ENCODE measurements at regions not wholly inside any gene's neighbourhood (a gene's known extent, or its start where the extent isn't known, plus 50 kb on each side); places are given as distances from the start of the nearest gene placed in this dataset.

GRCh38 chr1:143661418-143662101, 310.2 kb downstream of the FAM72C start:
- TF ChIP-seq CTCF (conservative IDR thresholded peaks at IDR 0.05; ENCODE audit: low read depth in 2 of 2) = no peak
- no peak for TF ChIP-seq ZNF114 (CRISPR knock-in tag; IDR thresholded peaks at IDR 0.05)
- TF ChIP-seq EZH2 (IDR thresholded peaks at IDR 0.05; ENCODE audit: low read depth, unreplicated experiment) = no peak
- no peak for TF ChIP-seq POLR2AphosphoS5 (IDR thresholded peaks at IDR 0.05; ENCODE audit: low read depth)
- no peak for TF ChIP-seq REST (IDR thresholded peaks at IDR 0.05; ENCODE audit: unreplicated experiment)
- TF ChIP-seq EZH2phosphoT487 (IDR thresholded peaks at IDR 0.05; ENCODE audit: unreplicated experiment) = no peak
- no peak for TF ChIP-seq CREB1 (CRISPR knock-in tag; IDR thresholded peaks at IDR 0.05; ENCODE audit: low read depth)
- TF ChIP-seq ETS1 (IDR thresholded peaks at IDR 0.05) = no peak

All from GM23338 (cell line).